ENCODE measurements at regions not wholly inside any gene's neighbourhood (a gene's known extent, or its start where the extent isn't known, plus 50 kb on each side); places are given as distances from the start of the nearest gene placed in this dataset.

- H3K4me3 ChIP-seq (ENCODE audit: low read depth, low read length) = no peak overlapping the region
- no peak for DNase-seq (ENCODE audit: low read depth)
- TF ChIP-seq CTCF (IDR thresholded peaks at IDR 0.05; ENCODE audit: low read depth, low read length, missing control alignments) = peak; percentile 38
- in situ Hi-C loops (cut with HindIII; ENCODE audit: low sequenced_read_pairs) = no loop called here
Observed at GRCh38 chr1:10909697-10910680, 102.5 kb upstream of the TARDBP start.

DNA sequence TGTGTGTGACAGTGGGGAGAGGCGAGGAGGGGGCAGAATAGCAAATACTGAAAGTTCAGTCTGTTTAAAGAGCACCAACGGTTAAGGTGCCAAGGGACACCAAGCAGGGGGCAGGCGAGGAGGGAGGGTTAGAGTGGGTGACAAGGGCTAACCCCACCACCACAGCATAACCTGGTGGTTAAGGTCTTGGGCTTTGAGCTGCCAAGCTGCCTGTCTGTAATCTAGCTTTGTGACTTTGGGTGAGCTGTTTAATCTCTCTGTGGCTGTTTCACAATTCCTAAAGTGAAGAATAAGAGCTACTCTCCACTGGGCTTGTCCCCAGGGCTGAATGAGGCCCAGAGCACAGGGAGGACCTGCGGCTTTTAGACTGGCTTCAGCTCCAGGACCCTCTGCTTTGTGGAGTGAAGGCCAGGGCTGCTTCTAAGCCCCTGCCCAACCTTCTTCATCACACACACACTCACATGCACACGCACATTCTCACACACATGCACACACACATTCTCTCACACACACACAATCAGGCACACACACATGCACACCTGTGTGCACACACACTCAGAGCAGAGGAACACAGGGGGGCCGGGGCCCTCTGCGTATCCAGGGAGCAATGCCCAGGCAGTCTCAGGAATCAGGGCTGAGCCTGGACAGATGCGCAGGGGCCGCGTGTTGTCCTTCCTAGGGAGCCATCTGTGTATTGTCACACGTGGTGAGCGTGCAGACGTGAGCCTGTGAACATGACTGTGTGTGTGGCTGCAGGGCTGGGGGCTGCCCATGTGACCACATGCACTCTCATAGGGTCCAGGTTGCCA lies 101.6 kb upstream of the TARDBP start:
- in situ Hi-C loops (cut with HindIII; ENCODE audit: low sequenced_read_pairs) = no loop called here
- no peak for DNase-seq (ENCODE audit: low read depth)
- no peak for TF ChIP-seq CTCF (IDR thresholded peaks at IDR 0.05; ENCODE audit: low read depth, low read length, missing control alignments)
- no peak overlapping the region for H3K4me3 ChIP-seq (ENCODE audit: low read depth, low read length)

DNA sequence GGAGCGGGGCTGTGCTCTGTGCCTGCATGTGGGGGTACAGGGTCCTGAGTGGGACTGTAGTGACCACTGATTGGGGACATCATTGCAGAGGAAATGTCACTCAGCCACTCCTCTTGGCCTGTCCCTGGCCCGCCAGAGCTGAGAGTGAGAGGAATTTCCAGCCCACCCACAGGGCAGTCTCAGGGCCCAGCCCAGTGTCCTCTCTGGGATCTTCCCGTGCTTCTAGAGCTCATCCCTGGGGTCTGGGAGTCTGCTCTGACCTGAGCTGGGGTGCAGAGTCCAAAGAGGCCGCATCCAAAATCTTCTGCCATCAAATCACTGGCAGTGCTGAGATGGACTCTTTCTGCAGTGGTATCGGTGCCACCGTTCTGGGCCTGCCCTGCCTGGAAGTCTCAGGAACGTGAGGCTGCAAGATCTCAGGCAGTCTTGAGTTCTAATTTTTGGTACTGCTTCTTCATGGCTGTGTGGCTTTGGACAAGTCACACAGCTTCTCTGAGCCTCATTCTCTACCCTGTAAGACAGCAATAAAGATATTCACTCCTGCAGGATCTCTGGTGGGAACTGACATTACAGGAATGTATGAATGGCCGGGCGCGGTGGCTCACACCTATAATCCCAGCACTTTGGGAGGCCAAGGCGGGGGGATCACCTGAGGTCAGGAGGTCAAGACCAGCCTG lies 100.8 kb upstream of the TARDBP start:
- in situ Hi-C loops (cut with HindIII; ENCODE audit: low sequenced_read_pairs) = no loop called here
- DNase-seq (ENCODE audit: low read depth) = no peak
- TF ChIP-seq CTCF (IDR thresholded peaks at IDR 0.05; ENCODE audit: low read depth, low read length, missing control alignments) = no peak
- no peak overlapping the region for H3K4me3 ChIP-seq (ENCODE audit: low read depth, low read length)

- in situ Hi-C loops (cut with HindIII; ENCODE audit: low sequenced_read_pairs) = no loop called here
- no peak overlapping the region for H3K4me3 ChIP-seq (ENCODE audit: low read depth, low read length)
- no peak for DNase-seq (ENCODE audit: low read depth)
- TF ChIP-seq CTCF (IDR thresholded peaks at IDR 0.05; ENCODE audit: low read depth, low read length, missing control alignments) = no peak
Observed at GRCh38 chr1:10912441-10912840, 100.0 kb upstream of the TARDBP start.

- H3K4me3 ChIP-seq (ENCODE audit: low read depth, low read length) = no peak overlapping the region
- TF ChIP-seq CTCF (IDR thresholded peaks at IDR 0.05; ENCODE audit: low read depth, low read length, missing control alignments) = no peak
- DNase-seq (ENCODE audit: low read depth) = no peak
- in situ Hi-C loops (cut with HindIII; ENCODE audit: low sequenced_read_pairs) = no loop called here
Observed at GRCh38 chr1:10914056-10914455, 98.4 kb upstream of the TARDBP start.

DNA sequence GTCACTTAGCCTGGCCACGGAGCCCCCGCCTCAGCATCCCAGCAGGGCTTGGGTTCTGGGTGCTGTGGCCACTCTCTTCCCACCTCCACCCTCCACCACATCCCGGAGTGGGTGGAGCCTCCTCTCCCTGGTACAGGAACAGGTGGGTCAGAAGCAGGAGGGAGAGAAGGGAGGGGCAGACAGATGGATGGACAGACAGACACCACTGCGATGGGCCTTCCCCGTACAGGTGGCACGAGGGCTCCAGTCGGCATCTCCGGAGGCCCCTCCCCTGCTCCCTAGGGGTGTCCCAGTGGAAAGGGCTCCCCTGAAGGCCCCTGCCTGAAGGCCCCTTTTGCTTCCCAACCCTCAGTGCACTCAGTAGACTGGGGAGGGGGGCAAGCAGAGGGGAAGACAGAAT lies 96.9 kb upstream of the TARDBP start:
- no peak for DNase-seq (ENCODE audit: low read depth)
- no peak for TF ChIP-seq CTCF (IDR thresholded peaks at IDR 0.05; ENCODE audit: low read depth, low read length, missing control alignments)
- in situ Hi-C loops (cut with HindIII; ENCODE audit: low sequenced_read_pairs) = no loop called here

More for the DNA sequence above, 96.9 kb upstream of the TARDBP start:
- H3K4me3 ChIP-seq (ENCODE audit: low read depth, low read length) = no peak overlapping the region

Measured in astrocyte of the cerebellum (primary cell).